NT2/D1 (cell line): ENCODE measurements at regions not wholly inside any gene's neighbourhood (a gene's known extent, or its start where the extent isn't known, plus 50 kb on each side); places are given as distances from the start of the nearest gene placed in this dataset.

Experiments used
- SUZ12 ChIP-seq: IDR thresholded peaks from 2 replicates; pipeline ENCODE4 v1.6.1; 2011; ENCODE audit not compliant: insufficient read length, insufficient read depth; ENCODE audit errors: extremely low read depth
- YY1 ChIP-seq: IDR thresholded peaks from 2 replicates; pipeline ENCODE4 v1.6.1; 2011; ENCODE audit not compliant: insufficient read length, insufficient read depth

DNA sequence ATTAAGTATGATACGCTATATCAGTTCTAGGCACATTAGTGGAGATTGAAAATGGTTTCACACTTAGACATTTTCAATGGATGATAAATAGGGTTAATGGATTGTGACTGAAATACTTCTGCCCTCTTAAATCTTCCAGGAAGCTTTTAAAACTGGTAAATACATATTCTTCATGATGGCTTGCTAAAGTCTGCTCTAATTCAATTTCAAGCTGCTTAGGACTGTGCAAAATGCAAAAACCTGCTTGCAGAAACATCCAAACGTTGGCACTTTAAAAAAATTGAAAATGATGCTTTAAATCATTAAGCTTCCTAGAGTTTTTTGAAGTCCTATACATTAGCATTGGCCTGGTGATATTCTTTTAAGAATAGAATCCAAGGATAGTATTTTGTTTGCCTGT is 214.8 kb upstream of the FSHR start:
- TF ChIP-seq SUZ12, result no peak
- no peak for TF ChIP-seq YY1
